ENCODE measurements at regions not wholly inside any gene's neighbourhood (a gene's known extent, or its start where the extent isn't known, plus 50 kb on each side); places are given as distances from the start of the nearest gene placed in this dataset.
"Not testable (repeated sequence)": the region's sequence is repeated elsewhere in the genome, so short reads cannot be mapped to it uniquely, and the experiment has no call there.

DNA sequence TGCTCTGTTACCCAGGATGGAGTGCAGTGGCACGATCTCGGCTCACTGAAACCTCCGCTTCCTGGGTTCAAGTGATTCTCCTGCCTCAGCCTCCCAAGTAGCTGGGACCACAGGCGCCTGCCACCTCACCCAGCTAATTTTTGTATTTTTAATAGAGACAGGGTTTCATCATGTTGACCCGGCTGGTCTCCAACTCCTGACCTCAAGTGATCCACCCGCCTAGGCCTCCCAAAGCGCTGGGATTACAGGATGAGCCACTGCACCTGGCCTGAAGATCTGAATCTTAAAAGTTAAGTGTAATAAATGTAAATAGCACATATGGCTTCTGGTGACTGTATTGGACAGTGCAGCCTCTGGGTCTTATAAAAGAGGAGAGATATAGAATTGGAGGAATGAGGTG is 74.2 kb upstream of the NOX3 start:
- CTCF ChIA-PET = interaction anchor here (1.8 kb wide), 1 partner anchor 202 kb away, joined by 10 read pairs; no protein-coding TSS in a partner anchor
- H3K27me3 ChIP-seq (ENCODE audit: control insufficient read depth in 2 of 2, insufficient read depth in 2 of 2, low read length in 2 of 2); H3K36me3 ChIP-seq (ENCODE audit: control insufficient read depth in 2 of 3, insufficient read depth in 3 of 3, low read length in 3 of 3); ATAC-seq; H3K4me3 ChIP-seq (ENCODE audit: low read length); POLR2A ChIA-PET; H3K4me1 ChIP-seq (ENCODE audit: control insufficient read depth in 2 of 2, insufficient read depth in 2 of 2, low read length in 2 of 2); H3K9me3 ChIP-seq (ENCODE audit: control insufficient read depth in 2 of 3, low read length in 3 of 3); H3K27ac Mint-ChIP-seq; H3K4me3 Mint-ChIP-seq; H3K36me3 Mint-ChIP-seq; H3K27ac ChIP-seq (ENCODE audit: low read depth, low read length); H3K4me1 Mint-ChIP-seq; DNase-seq: not testable (repeated sequence)
- H3K27me3 Mint-ChIP-seq = peaks cover 0 to 11% (median 0%) of the 10 kb centered on the region in 5 donors
- intact Hi-C loops (cut with micrococcal nuclease) = loop anchor here (1.0 to 10.0 kb wide), 5 partner anchors 148 to 853 kb away; no protein-coding TSS in a partner anchor
- peaks cover 0 to 11% (median 2%) of the 10 kb centered on the region in 11 donors for H3K9me3 Mint-ChIP-seq

DNA sequence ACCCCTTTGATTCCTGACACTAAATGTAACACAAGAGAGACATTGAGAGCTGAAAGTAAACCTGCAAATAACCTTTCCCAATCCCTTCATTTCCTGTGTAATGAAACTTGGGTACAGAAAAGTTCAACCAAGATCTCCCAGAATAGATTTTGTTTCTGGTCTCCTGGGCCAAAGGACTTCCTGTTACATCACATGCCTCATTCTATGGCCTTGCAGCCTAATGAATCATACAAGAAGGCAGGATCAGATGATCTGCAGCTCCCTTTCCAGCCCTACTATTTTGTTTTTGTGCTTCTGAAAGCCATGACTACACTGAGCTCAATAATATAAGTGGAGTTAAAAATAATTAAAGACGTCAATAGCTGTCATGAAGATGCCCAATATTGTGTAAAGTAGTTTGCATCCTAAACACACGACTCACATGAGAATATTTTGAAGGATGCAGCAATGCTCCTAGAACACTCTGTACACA is 73.4 kb upstream of the NOX3 start:
- ChIA-PET POLR2A (no interaction called here), CTCF (interaction anchor here (0.6 to 1.8 kb wide), 3 partner anchors 122 to 202 kb away, joined by 3 to 10 read pairs (median 3); no protein-coding TSS in a partner anchor)
- Histone ChIP-seq H3K4me1 (ENCODE audit: control insufficient read depth in 2 of 2, insufficient read depth in 2 of 2, low read length in 2 of 2) (no peaks in the 10 kb centered on the region), H3K27me3 (ENCODE audit: control insufficient read depth in 2 of 2, insufficient read depth in 2 of 2, low read length in 2 of 2) (no peaks in the 10 kb centered on the region), H3K27ac (ENCODE audit: low read depth, low read length) (no peak overlapping the region), H3K9me3 (ENCODE audit: control insufficient read depth in 2 of 3, low read length in 3 of 3) (no peaks in the 10 kb centered on the region), H3K4me3 (ENCODE audit: low read length) (no peak overlapping the region), H3K36me3 (ENCODE audit: control insufficient read depth in 2 of 3, insufficient read depth in 3 of 3, low read length in 3 of 3) (no peaks in the 10 kb centered on the region)
- ATAC-seq = peak; percentile 72
- intact Hi-C loops (cut with micrococcal nuclease) = loop anchor here (5.0 to 10.0 kb wide), 2 partner anchors 147 to 604 kb away; no protein-coding TSS in a partner anchor
- Mint-ChIP-seq H3K27ac (peak overlapping the region in 1 of 9 donors; percentile 23), H3K36me3 (peaks cover 0 to 5% (median 5%) of the 10 kb centered on the region in 5 donors), H3K27me3 (peaks cover 0 to 11% (median 0%) of the 10 kb centered on the region in 5 donors), H3K4me1 (peaks cover 0 to 12% (median 7%) of the 10 kb centered on the region in 7 donors), H3K4me3 (no peak overlapping the region), H3K9me3 (peaks cover 0 to 10% (median 2%) of the 10 kb centered on the region in 11 donors)
- DNase-seq = no peak

DNA sequence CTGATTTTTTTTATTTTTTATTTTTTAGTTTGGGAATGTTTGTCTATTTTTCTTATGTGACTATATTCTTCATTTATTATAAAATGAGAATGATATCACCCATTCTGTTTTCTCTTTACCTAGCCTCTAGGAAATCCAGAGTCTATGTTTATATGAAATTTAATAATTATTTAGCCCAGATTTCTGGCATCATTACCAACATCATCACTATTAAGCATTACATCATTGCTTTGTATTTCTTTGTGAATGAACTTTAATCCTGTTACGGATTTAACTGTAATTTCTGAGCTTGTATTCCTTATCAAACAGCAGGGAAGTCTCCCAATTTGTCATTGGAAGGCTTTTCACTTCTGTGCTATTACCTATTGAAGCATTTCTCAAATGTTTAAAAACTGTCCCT is 72.7 kb upstream of the NOX3 start:
- CTCF ChIA-PET = interaction anchor here (1.0 to 1.8 kb wide), 2 partner anchors 122 to 201 kb away, joined by 3 to 10 read pairs; no protein-coding TSS in a partner anchor
- Mint-ChIP-seq H3K36me3 (peaks cover 0 to 8% (median 4%) of the 10 kb centered on the region in 5 donors), H3K4me1 (peaks cover 0 to 16% (median 7%) of the 10 kb centered on the region in 7 donors), H3K27me3 (peaks cover 0 to 11% (median 0%) of the 10 kb centered on the region in 5 donors), H3K9me3 (peaks cover 0 to 8% (median 2%) of the 10 kb centered on the region in 11 donors), H3K27ac (no peak overlapping the region), H3K4me3 (no peak overlapping the region)
- Histone ChIP-seq H3K36me3 (ENCODE audit: control insufficient read depth in 2 of 3, insufficient read depth in 3 of 3, low read length in 3 of 3) (no peaks in the 10 kb centered on the region), H3K27me3 (ENCODE audit: control insufficient read depth in 2 of 2, insufficient read depth in 2 of 2, low read length in 2 of 2) (no peaks in the 10 kb centered on the region), H3K27ac (ENCODE audit: low read depth, low read length) (no peak overlapping the region), H3K4me3 (ENCODE audit: low read length) (no peak overlapping the region), H3K9me3 (ENCODE audit: control insufficient read depth in 2 of 3, low read length in 3 of 3) (no peaks in the 10 kb centered on the region), H3K4me1 (ENCODE audit: control insufficient read depth in 2 of 2, insufficient read depth in 2 of 2, low read length in 2 of 2) (no peaks in the 10 kb centered on the region)
- DNase-seq (no peak), ATAC-seq (no peak)
- intact Hi-C loops (cut with micrococcal nuclease) = loop anchor here (5.0 to 10.0 kb wide), 2 partner anchors 146 to 604 kb away; no protein-coding TSS in a partner anchor
- POLR2A ChIA-PET = no interaction called here

DNA sequence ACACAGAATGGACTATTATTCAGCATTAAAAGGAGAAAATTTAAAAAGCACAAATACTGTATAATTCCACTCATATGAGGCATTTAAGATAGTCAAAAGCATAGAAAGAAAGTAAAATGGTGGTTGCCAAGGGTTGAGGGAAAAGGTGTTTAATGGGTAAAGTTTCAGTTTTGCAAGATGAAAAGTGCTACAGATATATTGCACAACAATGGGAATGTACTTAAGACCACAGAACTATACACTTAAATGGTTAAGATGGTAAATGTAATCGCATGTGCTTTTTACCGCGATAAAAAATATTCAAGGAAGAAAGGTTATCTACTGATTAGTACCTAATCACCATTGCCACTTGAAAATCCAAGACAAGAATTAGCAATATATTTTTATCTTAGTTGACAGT is 71.8 kb upstream of the NOX3 start:
- no peaks in the 10 kb centered on the region for H3K4me1 ChIP-seq (ENCODE audit: control insufficient read depth in 2 of 2, insufficient read depth in 2 of 2, low read length in 2 of 2)
- Mint-ChIP-seq H3K36me3 (peaks cover 0 to 8% (median 0%) of the 10 kb centered on the region in 5 donors), H3K27ac (no peak overlapping the region), H3K4me1 (peaks cover 0 to 16% (median 7%) of the 10 kb centered on the region in 7 donors), H3K27me3 (peaks cover 0 to 7% (median 0%) of the 10 kb centered on the region in 5 donors), H3K4me3 (no peak overlapping the region), H3K9me3 (peaks cover 0 to 3% (median 0%) of the 10 kb centered on the region in 11 donors)
- H3K27ac ChIP-seq (ENCODE audit: low read depth, low read length) = no peak overlapping the region
- H3K4me3 ChIP-seq (ENCODE audit: low read length) = no peak overlapping the region
- ATAC-seq (no peak), DNase-seq (no peak)
- H3K36me3 ChIP-seq (ENCODE audit: control insufficient read depth in 2 of 3, insufficient read depth in 3 of 3, low read length in 3 of 3) = no peaks in the 10 kb centered on the region
- intact Hi-C loops (cut with micrococcal nuclease) = loop anchor here (5.0 to 10.0 kb wide), 2 partner anchors 145 to 603 kb away; no protein-coding TSS in a partner anchor
- POLR2A ChIA-PET = no interaction called here
- no peaks in the 10 kb centered on the region for H3K27me3 ChIP-seq (ENCODE audit: control insufficient read depth in 2 of 2, insufficient read depth in 2 of 2, low read length in 2 of 2)
- no peaks in the 10 kb centered on the region for H3K9me3 ChIP-seq (ENCODE audit: control insufficient read depth in 2 of 3, low read length in 3 of 3)
- CTCF ChIA-PET = no interaction called here

DNA sequence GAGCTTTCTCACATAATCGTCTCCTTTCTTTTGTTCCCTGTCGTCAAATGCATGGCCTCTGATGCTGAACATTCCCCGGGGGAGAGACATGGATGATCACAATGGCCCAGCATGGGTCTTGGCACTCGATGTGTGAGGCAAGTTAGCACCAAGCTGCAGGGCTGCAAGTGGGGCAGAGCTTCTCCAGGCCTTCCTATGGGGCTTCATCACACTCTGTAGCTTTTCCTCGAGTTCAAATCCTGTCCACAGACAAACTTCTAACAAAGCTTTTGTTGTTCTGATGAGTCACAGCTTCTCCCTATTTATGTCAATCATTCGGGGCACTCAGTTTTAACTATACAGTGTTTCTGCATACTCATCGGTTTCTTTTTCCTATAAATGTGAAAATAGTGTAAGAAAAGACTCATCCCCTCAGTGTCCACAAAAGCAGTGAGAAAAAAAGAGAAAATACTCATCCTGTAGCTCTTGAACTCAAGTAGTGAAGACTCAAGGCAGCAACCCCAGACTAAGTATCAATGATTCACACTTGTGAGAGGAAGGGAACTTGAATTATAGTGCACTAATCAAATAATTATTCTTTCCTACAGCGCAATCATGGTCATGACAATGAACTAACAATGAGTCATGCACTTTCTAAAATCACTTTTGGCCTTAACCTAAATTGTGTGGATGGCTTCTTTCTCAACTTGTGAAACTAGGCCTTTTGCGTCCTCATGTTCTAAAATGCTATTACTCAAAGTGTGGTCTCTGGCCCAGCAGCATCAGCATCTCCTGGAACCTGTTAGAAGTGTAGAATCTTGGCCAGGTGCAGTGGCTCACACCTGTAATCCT is 68.4 kb upstream of the NOX3 start:
- Histone ChIP-seq H3K4me3 (ENCODE audit: low read length) (no peak overlapping the region), H3K27ac (ENCODE audit: low read depth, low read length) (no peak overlapping the region), H3K4me1 (ENCODE audit: control insufficient read depth in 2 of 2, insufficient read depth in 2 of 2, low read length in 2 of 2) (no peaks in the 10 kb centered on the region), H3K36me3 (ENCODE audit: control insufficient read depth in 2 of 3, insufficient read depth in 3 of 3, low read length in 3 of 3) (no peaks in the 10 kb centered on the region), H3K9me3 (ENCODE audit: control insufficient read depth in 2 of 3, low read length in 3 of 3) (no peaks in the 10 kb centered on the region), H3K27me3 (ENCODE audit: control insufficient read depth in 2 of 2, insufficient read depth in 2 of 2, low read length in 2 of 2) (no peaks in the 10 kb centered on the region)
- Mint-ChIP-seq H3K27me3 (no peaks in the 10 kb centered on the region), H3K4me1 (peaks cover 0 to 13% (median 5%) of the 10 kb centered on the region in 7 donors), H3K36me3 (peaks cover 0 to 8% (median 0%) of the 10 kb centered on the region in 5 donors), H3K27ac (peak overlapping the region in 1 of 9 donors; percentile 62), H3K9me3 (peaks cover 0 to 5% (median 0%) of the 10 kb centered on the region in 11 donors), H3K4me3 (no peak overlapping the region)
- intact Hi-C loops (cut with micrococcal nuclease) = loop anchor here in 1 of 2 donors (10.0 kb wide), 1 partner anchor 599 kb away; no protein-coding TSS in a partner anchor
- ChIA-PET CTCF (no interaction called here), POLR2A (interaction anchor here (0.7 kb wide), 1 partner anchor 792 kb away, joined by 3 read pairs; no protein-coding TSS in a partner anchor)
- no peak for ATAC-seq
- no peak for DNase-seq

DNA sequence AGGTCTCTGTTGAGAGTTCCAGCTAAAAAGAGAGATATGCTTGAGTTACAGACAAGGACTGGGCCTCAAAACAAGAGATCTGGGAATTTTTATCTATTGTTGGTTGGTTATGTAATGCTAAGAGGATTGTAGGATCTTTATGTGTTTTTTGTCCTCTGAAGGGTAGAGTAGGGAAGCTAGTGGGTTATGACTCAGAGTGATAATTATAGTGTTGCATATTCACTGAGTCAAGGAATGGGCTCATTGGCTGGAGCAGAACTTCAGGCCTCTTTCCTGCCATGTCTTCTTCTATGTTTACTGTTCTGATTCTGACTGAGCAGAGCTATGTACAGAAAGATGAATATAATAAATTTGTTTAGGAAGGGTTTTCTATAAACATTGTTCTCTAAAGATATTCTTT is 66.1 kb upstream of the NOX3 start:
- Histone ChIP-seq H3K27me3 (ENCODE audit: control insufficient read depth in 2 of 2, insufficient read depth in 2 of 2, low read length in 2 of 2) (no peaks in the 10 kb centered on the region), H3K4me3 (ENCODE audit: low read length) (no peak overlapping the region), H3K27ac (ENCODE audit: low read depth, low read length) (no peak overlapping the region), H3K36me3 (ENCODE audit: control insufficient read depth in 2 of 3, insufficient read depth in 3 of 3, low read length in 3 of 3) (no peaks in the 10 kb centered on the region), H3K9me3 (ENCODE audit: control insufficient read depth in 2 of 3, low read length in 3 of 3) (no peaks in the 10 kb centered on the region), H3K4me1 (ENCODE audit: control insufficient read depth in 2 of 2, insufficient read depth in 2 of 2, low read length in 2 of 2) (no peaks in the 10 kb centered on the region)
- Mint-ChIP-seq H3K27ac (no peak overlapping the region), H3K36me3 (peaks cover 0 to 8% (median 0%) of the 10 kb centered on the region in 5 donors), H3K9me3 (peaks cover 0 to 8% (median 0%) of the 10 kb centered on the region in 11 donors), H3K4me1 (peaks cover 0 to 9% (median 0%) of the 10 kb centered on the region in 7 donors), H3K4me3 (no peak overlapping the region), H3K27me3 (no peaks in the 10 kb centered on the region)
- DNase-seq (no peak), ATAC-seq (no peak)
- POLR2A ChIA-PET = no interaction called here
- intact Hi-C loops (cut with micrococcal nuclease) = loop anchor here in 1 of 2 donors (10.0 kb wide), 1 partner anchor 597 kb away; no protein-coding TSS in a partner anchor
- CTCF ChIA-PET = no interaction called here

All from naive thymus-derived CD4-positive, alpha-beta T cell (primary cell).